H9 (cell line): ENCODE measurements at regions not wholly inside any gene's neighbourhood (a gene's known extent, or its start where the extent isn't known, plus 50 kb on each side); places are given as distances from the start of the nearest gene placed in this dataset.

ENCODE experiments used
- DNase-seq: peaks from one replicate; pipeline ENCODE4 v3.0.0-alpha.2; 2017
- H2AFZ ChIP-seq: one replicate; pipeline ENCODE4 v1.6.1; 2013; ENCODE audit warnings: mild to moderate bottlenecking, low read length, control low read depth, moderate library complexity
- H2AK5ac ChIP-seq: 2 replicates; pipeline ENCODE4 v1.6.1; 2013; ENCODE audit warnings: low read length, control low read depth, mixed read lengths; ENCODE audit not compliant: insufficient read length
- H2BK120ac ChIP-seq: one replicate; pipeline ENCODE4 v1.6.1; 2013; ENCODE audit warnings: low read depth, mild to moderate bottlenecking, low read length, control low read depth, inconsistent platforms; ENCODE audit not compliant: poor library complexity, severe bottlenecking
- H2BK12ac ChIP-seq: 2 replicates; pipeline ENCODE4 v1.6.1; 2013; ENCODE audit warnings: low read length, control low read depth, mixed read lengths, low read depth; ENCODE audit not compliant: insufficient read length
- H2BK15ac ChIP-seq: 2 replicates; pipeline ENCODE4 v1.6.1; 2013; ENCODE audit warnings: low read depth, low read length, control low read depth
- H2BK20ac ChIP-seq: one replicate; pipeline ENCODE4 v1.6.1; 2013; ENCODE audit warnings: low read depth, mild to moderate bottlenecking, low read length, control low read depth, inconsistent platforms; ENCODE audit not compliant: poor library complexity, severe bottlenecking
- H2BK5ac ChIP-seq: 2 replicates; pipeline ENCODE4 v1.6.1; 2013; ENCODE audit warnings: low read length, control low read depth, mixed read lengths; ENCODE audit not compliant: insufficient read length
- H3K14ac ChIP-seq: 2 replicates; pipeline ENCODE4 v1.6.1; 2013; ENCODE audit warnings: low read length, control low read depth; ENCODE audit not compliant: insufficient read depth
- H3K18ac ChIP-seq: 2 replicates; pipeline ENCODE4 v1.6.1; 2013; ENCODE audit warnings: low read depth, mild to moderate bottlenecking, mixed read lengths, low read length, control low read depth; ENCODE audit not compliant: insufficient read length
- H3K23ac ChIP-seq: 2 replicates; pipeline ENCODE4 v1.6.1; 2013; ENCODE audit warnings: low read length, control low read depth, mixed read lengths, low read depth; ENCODE audit not compliant: insufficient read length
- H3K23me2 ChIP-seq: 2 replicates; pipeline ENCODE4 v1.6.1; 2013; ENCODE audit warnings: low read depth, mild to moderate bottlenecking, mixed read lengths, low read length, control low read depth; ENCODE audit not compliant: insufficient read length, poor library complexity, severe bottlenecking
- H3K27ac ChIP-seq: 2 replicates; pipeline ENCODE4 v1.5.1; 2013; ENCODE audit warnings: low read length, control low read depth, mixed read lengths, low read depth; ENCODE audit not compliant: insufficient read length
- H3K27me3 ChIP-seq: 2 replicates; pipeline ENCODE4 v1.6.1; 2013; ENCODE audit warnings: low read length, control low read depth, inconsistent platforms; ENCODE audit not compliant: insufficient read depth
- H3K4ac ChIP-seq: 2 replicates; pipeline ENCODE4 v1.6.1; 2013; ENCODE audit warnings: low read depth, mild to moderate bottlenecking, control low read depth, inconsistent platforms, low read length, moderate library complexity
- H3K4me1 ChIP-seq: 2 replicates; pipeline ENCODE4 v1.6.1; 2013; ENCODE audit warnings: low read length, control low read depth, inconsistent platforms; ENCODE audit not compliant: insufficient read depth
- H3K4me2 ChIP-seq: 2 replicates; pipeline ENCODE4 v1.6.1; 2013; ENCODE audit warnings: low read length, control low read depth, mixed read lengths; ENCODE audit not compliant: insufficient read length, insufficient read depth
- H3K56ac ChIP-seq: 2 replicates; pipeline ENCODE4 v1.6.1; 2013; ENCODE audit warnings: low read depth, mild to moderate bottlenecking, mixed read lengths, low read length, control low read depth; ENCODE audit not compliant: insufficient read length
- H3K79me1 ChIP-seq: 2 replicates; pipeline ENCODE4 v1.6.1; 2013; ENCODE audit warnings: low read depth, mild to moderate bottlenecking, moderate library complexity, low read length, control low read depth, inconsistent platforms; ENCODE audit not compliant: insufficient read depth, poor library complexity, severe bottlenecking
- H3K79me2 ChIP-seq: 2 replicates; pipeline ENCODE4 v1.6.1; 2013; ENCODE audit warnings: low read length, control low read depth, inconsistent platforms; ENCODE audit not compliant: insufficient read depth
- H3K9ac ChIP-seq: 2 replicates; pipeline ENCODE4 v1.6.1; 2013; ENCODE audit warnings: low read length, control low read depth, mixed read lengths; ENCODE audit not compliant: insufficient read length; ENCODE audit errors: extremely low read depth
- H3K9me3 ChIP-seq: one replicate; pipeline ENCODE4 v1.6.1; 2013; ENCODE audit warnings: low read depth, low read length, inconsistent platforms; ENCODE audit not compliant: control insufficient read depth
- H3T11ph ChIP-seq: one replicate; pipeline ENCODE4 v1.6.1; 2013; ENCODE audit warnings: mild to moderate bottlenecking, low read length, control low read depth, inconsistent platforms
- H4K20me1 ChIP-seq: one replicate; pipeline ENCODE4 v1.6.1; 2013; ENCODE audit not compliant: control insufficient read depth, insufficient read length, insufficient read depth
- H4K5ac ChIP-seq: 2 replicates; pipeline ENCODE4 v1.6.1; 2013; ENCODE audit warnings: low read depth, mild to moderate bottlenecking, mixed read lengths, low read length, control low read depth; ENCODE audit not compliant: insufficient read length
- H4K8ac ChIP-seq: replicated peaks from 2 replicates; pipeline ENCODE4 v1.6.1; 2013; ENCODE audit warnings: low read length, control low read depth, mixed read lengths, low read depth; ENCODE audit not compliant: insufficient read length
- H4K91ac ChIP-seq: 2 replicates; pipeline ENCODE4 v1.6.1; 2013; ENCODE audit warnings: low read depth, mild to moderate bottlenecking, moderate library complexity, mixed read lengths, low read length, control low read depth; ENCODE audit not compliant: insufficient read length
- H3K27ac Mint-ChIP-seq, 3 experiments: 2 replicates in 2 of 3; 3 replicates in 1 of 3; pipeline ENCODE4 v1.8.0; 2020 to 2021; ENCODE audit warnings: mixed read lengths in 3 of 3, mild to moderate bottlenecking in 1 of 3, moderate library complexity in 1 of 3
- H3K27me3 Mint-ChIP-seq: 2 replicates; pipeline ENCODE4 v1.8.0; 2021; ENCODE audit warnings: low read depth, mild to moderate bottlenecking, moderate library complexity, mixed read lengths
- H3K36me3 Mint-ChIP-seq, 3 experiments: 2 replicates in 2 of 3; 3 replicates in 1 of 3; pipeline ENCODE4 v1.8.0; 2020 to 2021; ENCODE audit warnings: low read depth in 3 of 3, mixed read lengths in 3 of 3; ENCODE audit not compliant: insufficient read depth in 1 of 3
- H3K4me1 Mint-ChIP-seq, 2 experiments: 2 replicates each; pipeline ENCODE4 v1.8.0; 2020; ENCODE audit warnings: mixed read lengths in 2 of 2
- H3K4me3 Mint-ChIP-seq, 2 experiments: 2 replicates in 1 of 2; 3 replicates in 1 of 2; pipeline ENCODE4 v1.8.0; 2020 to 2021; ENCODE audit warnings: mild to moderate bottlenecking in 2 of 2, mixed read lengths in 2 of 2, moderate library complexity in 1 of 2
- H3K9me3 Mint-ChIP-seq, 2 experiments: 2 replicates in 1 of 2; 3 replicates in 1 of 2; pipeline ENCODE4 v1.8.0; 2020; ENCODE audit warnings: mild to moderate bottlenecking in 2 of 2, mixed read lengths in 2 of 2, moderate library complexity in 1 of 2
- WGBS: extraction: QIAGEN DNeasy Blood & Tissue Kit; methylation state at CpG from one replicate; pipeline ENCODE4 v1.1.7; 2013; ENCODE audit warnings: missing lambda C conversion rate, low lambda C conversion rate, mixed read lengths; ENCODE audit not compliant: insufficient read length; ENCODE audit errors: extremely low coverage; 5-methylcytosine and 5-hydroxymethylcytosine counted together
- TF ChIP-seq, protein P1 (sequence below): fragments of 200-600 bp; sonication (generic); conservative IDR thresholded peaks from 3 replicates; pipeline ENCODE4 v1.8.0; 2021; ENCODE audit warnings: antibody characterized with exemption, mild to moderate bottlenecking

DNA sequence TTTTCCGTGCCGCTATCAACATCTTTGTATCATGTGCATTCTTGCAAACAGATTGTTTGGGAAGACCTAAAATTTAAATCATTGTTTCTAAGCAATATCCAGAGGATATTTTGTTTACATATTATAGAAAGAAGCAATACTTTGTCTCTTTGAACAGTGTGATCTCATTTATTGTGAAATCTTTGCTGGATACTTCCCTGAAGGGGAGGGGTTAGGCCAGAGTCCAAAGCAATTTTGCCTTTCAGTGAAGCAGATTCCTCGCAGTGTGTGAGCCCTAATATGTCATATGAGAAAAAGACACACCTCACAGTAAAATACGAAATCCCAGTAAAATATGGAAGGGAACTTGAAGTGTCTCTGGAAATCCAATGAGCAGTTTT, 158.7 kb upstream of the SLCO3A1 start:
- Histone ChIP-seq H3K79me1 (no peaks in the 10 kb centered on the region), H2AFZ (no peak overlapping the region), H4K20me1 (no peaks in the 10 kb centered on the region), H2AK5ac (no peak overlapping the region), H3K18ac (no peak overlapping the region), H3K14ac (no peak overlapping the region), H2BK15ac (no peak overlapping the region), H4K91ac (no peak overlapping the region), H3K4me2 (no peak overlapping the region), H3K9me3 (no peaks in the 10 kb centered on the region), H3K4me1 (no peaks in the 10 kb centered on the region), H2BK12ac (no peak overlapping the region), H3K56ac (no peak overlapping the region), H3K23ac (no peak overlapping the region), H3K79me2 (no peaks in the 10 kb centered on the region), H3K9ac (no peak overlapping the region), H4K8ac (no peak overlapping the region), H2BK120ac (no peak overlapping the region), H3K27ac (no peak overlapping the region), H3T11ph (no peak overlapping the region), H2BK20ac (no peak overlapping the region), H2BK5ac (no peak overlapping the region), H3K23me2 (no peaks in the 10 kb centered on the region), H3K27me3 (0 out of 2 replicates have a peak, but pooled peaks cover 2% of the 10 kb centered on the region), H3K4ac (no peak overlapping the region), H4K5ac (no peak overlapping the region)
- H3K36me3 Mint-ChIP-seq, result no peaks in the 10 kb centered on the region
- H3K4me1 Mint-ChIP-seq, result no peaks in the 10 kb centered on the region
- no CpG with 5 or more reads among the region's 4 CpGs for WGBS
- H3K4me3 Mint-ChIP-seq, result no peak overlapping the region
- no peak for DNase-seq
- no peaks in the 10 kb centered on the region for H3K9me3 Mint-ChIP-seq
- TF ChIP-seq, protein P1, sequence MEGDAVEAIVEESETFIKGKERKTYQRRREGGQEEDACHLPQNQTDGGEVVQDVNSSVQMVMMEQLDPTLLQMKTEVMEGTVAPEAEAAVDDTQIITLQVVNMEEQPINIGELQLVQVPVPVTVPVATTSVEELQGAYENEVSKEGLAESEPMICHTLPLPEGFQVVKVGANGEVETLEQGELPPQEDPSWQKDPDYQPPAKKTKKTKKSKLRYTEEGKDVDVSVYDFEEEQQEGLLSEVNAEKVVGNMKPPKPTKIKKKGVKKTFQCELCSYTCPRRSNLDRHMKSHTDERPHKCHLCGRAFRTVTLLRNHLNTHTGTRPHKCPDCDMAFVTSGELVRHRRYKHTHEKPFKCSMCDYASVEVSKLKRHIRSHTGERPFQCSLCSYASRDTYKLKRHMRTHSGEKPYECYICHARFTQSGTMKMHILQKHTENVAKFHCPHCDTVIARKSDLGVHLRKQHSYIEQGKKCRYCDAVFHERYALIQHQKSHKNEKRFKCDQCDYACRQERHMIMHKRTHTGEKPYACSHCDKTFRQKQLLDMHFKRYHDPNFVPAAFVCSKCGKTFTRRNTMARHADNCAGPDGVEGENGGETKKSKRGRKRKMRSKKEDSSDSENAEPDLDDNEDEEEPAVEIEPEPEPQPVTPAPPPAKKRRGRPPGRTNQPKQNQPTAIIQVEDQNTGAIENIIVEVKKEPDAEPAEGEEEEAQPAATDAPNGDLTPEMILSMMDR, result no peak
- H3K27ac Mint-ChIP-seq, result no peak overlapping the region
- H3K27me3 Mint-ChIP-seq, result no peaks in the 10 kb centered on the region
